ENCODE measurements at regions not wholly inside any gene's neighbourhood (a gene's known extent, or its start where the extent isn't known, plus 50 kb on each side); places are given as distances from the start of the nearest gene placed in this dataset.

DNA sequence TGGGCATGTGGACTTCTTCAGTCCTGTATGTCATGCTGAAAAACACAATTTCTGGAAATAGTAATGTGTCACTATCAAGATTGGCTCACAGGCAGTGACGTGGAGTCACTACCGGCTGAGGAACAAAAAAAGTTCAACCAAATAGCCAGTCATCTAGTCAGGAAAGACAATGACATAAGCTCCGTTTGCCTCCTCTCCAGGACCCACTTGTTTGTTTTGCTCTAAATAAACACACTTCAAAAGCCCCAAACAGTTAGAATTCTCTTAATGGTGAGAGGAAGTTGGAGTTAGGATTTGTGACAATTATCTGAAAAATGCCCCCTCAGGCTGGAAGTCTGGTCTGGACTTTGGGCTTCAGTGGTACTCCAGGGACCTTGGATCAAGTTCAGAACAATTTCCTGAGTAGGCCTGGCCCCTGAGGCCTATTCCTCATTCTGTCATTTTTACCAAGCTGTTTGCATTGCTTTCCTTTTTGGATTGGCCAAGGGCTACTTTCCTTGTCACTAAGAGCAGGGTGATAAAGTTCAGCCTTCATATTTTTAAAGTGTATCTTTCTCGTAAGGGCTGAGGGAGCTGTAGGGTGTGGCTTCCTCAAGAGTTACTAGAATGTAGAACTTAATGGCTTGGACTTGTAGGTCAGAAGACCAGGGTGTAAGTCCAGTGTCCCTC, 98.9 kb downstream of the EOMES start:
- Histone ChIP-seq H3K27ac (ENCODE audit: extremely low read depth, low read depth, low read length) (no peak overlapping the region), H3K9me3 (ENCODE audit: control insufficient read depth, insufficient read depth, low read depth, low read length) (no peaks in the 10 kb centered on the region), H3K4me1 (ENCODE audit: control insufficient read depth, insufficient read depth, low read length) (no peaks in the 10 kb centered on the region; the same call in 1 of the 2 replicates), H3K4me3 (ENCODE audit: low read depth, low read length) (no peak overlapping the region), H3K36me3 (ENCODE audit: control insufficient read depth in 2 of 2, insufficient read depth in 1 of 2, low read length in 2 of 2) (no peaks in the 10 kb centered on the region)
- POLR2A ChIA-PET: no interaction called here
- CTCF ChIA-PET: no interaction called here
- TF ChIP-seq ZNF830 (tag by site-specific recombination; IDR thresholded peaks at IDR 0.05; ENCODE audit: low read depth): no peak
- TF ChIP-seq, protein P1, sequence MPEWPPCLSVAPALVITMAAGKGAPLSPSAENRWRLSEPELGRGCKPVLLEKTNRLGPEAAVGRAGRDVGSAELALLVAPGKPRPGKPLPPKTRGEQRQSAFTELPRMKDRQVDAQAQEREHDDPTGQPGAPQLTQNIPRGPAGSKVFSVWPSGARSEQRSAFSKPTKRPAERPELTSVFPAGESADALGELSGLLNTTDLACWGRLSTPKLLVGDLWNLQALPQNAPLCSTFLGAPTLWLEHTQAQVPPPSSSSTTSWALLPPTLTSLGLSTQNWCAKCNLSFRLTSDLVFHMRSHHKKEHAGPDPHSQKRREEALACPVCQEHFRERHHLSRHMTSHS (tag by site-specific recombination; IDR thresholded peaks at IDR 0.05): no peak
- TF ChIP-seq ZNF248 (tag by site-specific recombination; IDR thresholded peaks at IDR 0.05): no peak
- no peak for TF ChIP-seq ZNF37A (tag by site-specific recombination; IDR thresholded peaks at IDR 0.05)
- no peak for TF ChIP-seq ZNF660 (tag by site-specific recombination; IDR thresholded peaks at IDR 0.05)
- no peak for TF ChIP-seq ZNF112 (tag by site-specific recombination; IDR thresholded peaks at IDR 0.05)
- no peak for TF ChIP-seq KLF9 (tag by site-specific recombination; IDR thresholded peaks at IDR 0.05; ENCODE audit: low read depth)
- TF ChIP-seq KLF16 (tag by site-specific recombination; IDR thresholded peaks at IDR 0.05): no peak
- TF ChIP-seq, protein P2, sequence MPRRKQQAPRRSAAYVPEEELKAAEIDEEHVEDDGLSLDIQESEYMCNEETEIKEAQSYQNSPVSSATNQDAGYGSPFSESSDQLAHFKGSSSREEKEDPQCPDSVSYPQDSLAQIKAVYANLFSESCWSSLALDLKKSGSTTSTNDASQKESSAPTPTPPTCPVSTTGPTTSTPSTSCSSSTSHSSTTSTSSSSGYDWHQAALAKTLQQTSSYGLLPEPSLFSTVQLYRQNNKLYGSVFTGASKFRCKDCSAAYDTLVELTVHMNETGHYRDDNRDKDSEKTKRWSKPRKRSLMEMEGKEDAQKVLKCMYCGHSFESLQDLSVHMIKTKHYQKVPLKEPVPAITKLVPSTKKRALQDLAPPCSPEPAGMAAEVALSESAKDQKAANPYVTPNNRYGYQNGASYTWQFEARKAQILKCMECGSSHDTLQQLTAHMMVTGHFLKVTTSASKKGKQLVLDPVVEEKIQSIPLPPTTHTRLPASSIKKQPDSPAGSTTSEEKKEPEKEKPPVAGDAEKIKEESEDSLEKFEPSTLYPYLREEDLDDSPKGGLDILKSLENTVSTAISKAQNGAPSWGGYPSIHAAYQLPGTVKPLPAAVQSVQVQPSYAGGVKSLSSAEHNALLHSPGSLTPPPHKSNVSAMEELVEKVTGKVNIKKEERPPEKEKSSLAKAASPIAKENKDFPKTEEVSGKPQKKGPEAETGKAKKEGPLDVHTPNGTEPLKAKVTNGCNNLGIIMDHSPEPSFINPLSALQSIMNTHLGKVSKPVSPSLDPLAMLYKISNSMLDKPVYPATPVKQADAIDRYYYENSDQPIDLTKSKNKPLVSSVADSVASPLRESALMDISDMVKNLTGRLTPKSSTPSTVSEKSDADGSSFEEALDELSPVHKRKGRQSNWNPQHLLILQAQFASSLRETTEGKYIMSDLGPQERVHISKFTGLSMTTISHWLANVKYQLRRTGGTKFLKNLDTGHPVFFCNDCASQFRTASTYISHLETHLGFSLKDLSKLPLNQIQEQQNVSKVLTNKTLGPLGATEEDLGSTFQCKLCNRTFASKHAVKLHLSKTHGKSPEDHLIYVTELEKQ (tag by site-specific recombination; IDR thresholded peaks at IDR 0.05; ENCODE audit: borderline replicate concordance): no peak
- TF ChIP-seq ZBTB17 (tag by site-specific recombination; IDR thresholded peaks at IDR 0.05): no peak
- TF ChIP-seq ZNF623 (tag by site-specific recombination; IDR thresholded peaks at IDR 0.05): no peak
- TF ChIP-seq YY2 (tag by site-specific recombination; IDR thresholded peaks at IDR 0.05): no peak
- no peak for TF ChIP-seq HOXA7 (CRISPR knock-in tag; IDR thresholded peaks at IDR 0.05; ENCODE audit: borderline replicate concordance)
- no peak for TF ChIP-seq ZNF571 (tag by site-specific recombination; IDR thresholded peaks at IDR 0.05)
- TF ChIP-seq KLF1 (tag by site-specific recombination; IDR thresholded peaks at IDR 0.05): no peak
- TF ChIP-seq ZNF19 (tag by site-specific recombination; IDR thresholded peaks at IDR 0.05; ENCODE audit: low read depth): no peak
- TF ChIP-seq, protein P3, sequence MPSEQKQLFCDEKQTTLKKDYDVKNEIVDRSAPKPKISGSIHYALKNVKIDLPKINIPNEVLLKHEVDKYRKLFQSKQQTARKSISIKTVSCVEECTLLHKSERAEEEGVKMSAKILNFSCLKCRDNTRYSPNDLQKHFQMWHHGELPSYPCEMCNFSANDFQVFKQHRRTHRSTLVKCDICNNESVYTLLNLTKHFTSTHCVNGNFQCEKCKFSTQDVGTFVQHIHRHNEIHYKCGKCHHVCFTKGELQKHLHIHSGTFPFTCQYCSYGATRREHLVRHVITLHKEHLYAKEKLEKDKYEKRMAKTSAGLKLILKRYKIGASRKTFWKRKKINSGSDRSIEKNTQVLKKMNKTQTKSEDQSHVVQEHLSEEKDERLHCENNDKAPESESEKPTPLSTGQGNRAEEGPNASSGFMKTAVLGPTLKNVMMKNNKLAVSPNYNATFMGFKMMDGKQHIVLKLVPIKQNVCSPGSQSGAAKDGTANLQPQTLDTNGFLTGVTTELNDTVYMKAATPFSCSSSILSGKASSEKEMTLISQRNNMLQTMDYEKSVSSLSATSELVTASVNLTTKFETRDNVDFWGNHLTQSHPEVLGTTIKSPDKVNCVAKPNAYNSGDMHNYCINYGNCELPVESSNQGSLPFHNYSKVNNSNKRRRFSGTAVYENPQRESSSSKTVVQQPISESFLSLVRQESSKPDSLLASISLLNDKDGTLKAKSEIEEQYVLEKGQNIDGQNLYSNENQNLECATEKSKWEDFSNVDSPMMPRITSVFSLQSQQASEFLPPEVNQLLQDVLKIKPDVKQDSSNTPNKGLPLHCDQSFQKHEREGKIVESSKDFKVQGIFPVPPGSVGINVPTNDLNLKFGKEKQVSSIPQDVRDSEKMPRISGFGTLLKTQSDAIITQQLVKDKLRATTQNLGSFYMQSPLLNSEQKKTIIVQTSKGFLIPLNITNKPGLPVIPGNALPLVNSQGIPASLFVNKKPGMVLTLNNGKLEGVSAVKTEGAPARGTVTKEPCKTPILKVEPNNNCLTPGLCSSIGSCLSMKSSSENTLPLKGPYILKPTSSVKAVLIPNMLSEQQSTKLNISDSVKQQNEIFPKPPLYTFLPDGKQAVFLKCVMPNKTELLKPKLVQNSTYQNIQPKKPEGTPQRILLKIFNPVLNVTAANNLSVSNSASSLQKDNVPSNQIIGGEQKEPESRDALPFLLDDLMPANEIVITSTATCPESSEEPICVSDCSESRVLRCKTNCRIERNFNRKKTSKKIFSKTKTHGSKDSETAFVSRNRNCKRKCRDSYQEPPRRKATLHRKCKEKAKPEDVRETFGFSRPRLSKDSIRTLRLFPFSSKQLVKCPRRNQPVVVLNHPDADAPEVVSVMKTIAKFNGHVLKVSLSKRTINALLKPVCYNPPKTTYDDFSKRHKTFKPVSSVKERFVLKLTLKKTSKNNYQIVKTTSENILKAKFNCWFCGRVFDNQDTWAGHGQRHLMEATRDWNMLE (tag by site-specific recombination; conservative IDR thresholded peaks at IDR 0.05; ENCODE audit: low read depth): no peak
- TF ChIP-seq ZNF157 (tag by site-specific recombination; IDR thresholded peaks at IDR 0.05): no peak

All from HEK293 (cell line).